HepG2 (cell line): ENCODE measurements at regions not wholly inside any gene's neighbourhood (a gene's known extent, or its start where the extent isn't known, plus 50 kb on each side); places are given as distances from the start of the nearest gene placed in this dataset.
"Not testable (repeated sequence)": the region's sequence is repeated elsewhere in the genome, so short reads cannot be mapped to it uniquely, and the experiment has no call there.

Source experiments
- ATAC-seq: fragments of 200-7000 bp; cut with Tn5 transposase; 3 replicates; pipeline ENCODE4 v1.9.1; 2020; ENCODE audit warnings: mild to moderate bottlenecking, moderate library complexity
- BruUV-seq: library from RNA; stranded (reverse); fragments of 400-500 nt; replicated peaks from 2 replicates; lab custom pipeline; 2021; lab: Mats Ljungman, UMichigan
- CTCF ChIA-PET: fragments of 300-600 bp; formaldehyde crosslinking; extraction: SDS; loops from one replicate; lab custom pipeline; 2021; ENCODE audit warnings: low total read pairs, inconsistent platforms, low intra/inter-chr PET ratio; lab: Yijun Ruan, JAX
- POLR2A ChIA-PET: fragments of 350-600 bp; sonication (Branson Sonifier 250); formaldehyde crosslinking; loops from one replicate; lab custom pipeline; 2020; ENCODE audit warnings: antibody characterized with exemption, inconsistent platforms; lab: Yijun Ruan, JAX
- DNase-seq: peaks from one replicate; pipeline ENCODE4 v3.0.0-alpha.2; 2015; ENCODE audit warnings: low spot score
- FAIRE-seq: peaks from 3 replicates; lab custom pipeline; 2011; peaks lifted over from hg19 to GRCh38; lab: Jason Lieb, UNC
- H2AFZ ChIP-seq: one replicate; pipeline ENCODE4 v1.6.1; 2011; ENCODE audit warnings: low read length, inconsistent platforms
- H3K27ac ChIP-seq: fragments of 300-600 bp; 3 replicates; pipeline ENCODE4 v1.8.0; 2011; ENCODE audit warnings: mixed run types, mild to moderate bottlenecking, mixed read lengths, low read length, inconsistent platforms; ENCODE audit not compliant: insufficient read depth; ENCODE audit errors: extremely low read length
- H3K27me3 ChIP-seq, 2 experiments: fragments of 200-600 bp in 1 of 2; 2 replicates in 1 of 2; 3 replicates in 1 of 2; pipeline versions ENCODE4 v1.6.0 to v1.8.0; 2011; ENCODE audit warnings: low read length in 2 of 2, mild to moderate bottlenecking in 2 of 2, moderate library complexity in 2 of 2, inconsistent platforms in 1 of 2; ENCODE audit not compliant: insufficient read depth in 2 of 2, control insufficient read depth in 1 of 2
- H3K36me3 ChIP-seq, 2 experiments: fragments of 200-600 bp in 1 of 2; replicated peaks in 1 of 2; 2 replicates in 1 of 2; 3 replicates in 1 of 2; pipeline versions ENCODE4 v1.5.1 to v1.8.0; 2011; ENCODE audit warnings: low read length in 2 of 2, inconsistent platforms in 1 of 2; ENCODE audit not compliant: insufficient read depth in 2 of 2, control insufficient read depth in 1 of 2
- H3K4me1 ChIP-seq: 2 replicates; pipeline ENCODE4 v1.5.1; 2012; ENCODE audit warnings: low read length, inconsistent platforms; ENCODE audit not compliant: insufficient read depth
- H3K4me2 ChIP-seq: 2 replicates; pipeline ENCODE4 v1.6.0; 2011; ENCODE audit warnings: low read depth, low read length, inconsistent platforms
- H3K4me3 ChIP-seq, 3 experiments: fragments of 200-600 bp in 1 of 3; sonication (generic), shearing (Covaris generic) in 1 of 3; replicated peaks in 1 of 3; 2 replicates each; pipeline ENCODE4 v1.5.1; 2011 to 2016; ENCODE audit warnings: low read length in 3 of 3, inconsistent platforms in 2 of 3, low read depth in 2 of 3, mild to moderate bottlenecking in 2 of 3, control low read depth in 1 of 3, mixed read lengths in 1 of 3; ENCODE audit not compliant: insufficient read depth in 1 of 3
- H3K79me2 ChIP-seq: one replicate; pipeline ENCODE4 v1.6.1; 2011; ENCODE audit warnings: low read length, inconsistent platforms; ENCODE audit not compliant: insufficient read depth
- H3K9ac ChIP-seq: 2 replicates; pipeline ENCODE4 v1.6.0; 2011; ENCODE audit warnings: mild to moderate bottlenecking, low read depth, low read length, inconsistent platforms; ENCODE audit not compliant: insufficient read depth
- H3K9me3 ChIP-seq: 2 replicates; pipeline ENCODE4 v1.5.1; 2012; ENCODE audit warnings: mild to moderate bottlenecking, low read length
- H4K20me1 ChIP-seq: 2 replicates; pipeline ENCODE4 v1.6.0; 2011; ENCODE audit warnings: inconsistent platforms, mild to moderate bottlenecking, low read length, moderate library complexity; ENCODE audit not compliant: insufficient read depth
- CREB1 ChIP-seq, 2 experiments: fragments of 450-650 bp in 1 of 2; IDR thresholded peaks; 2 replicates each; pipeline ENCODE4 v1.6.1; 2016 to 2017; ENCODE audit warnings: control low read depth in 1 of 2, mild to moderate bottlenecking in 1 of 2, missing compliant biosample characterization in 1 of 2, missing genetic modification characterization in 1 of 2
- EED ChIP-seq: sonication (generic); formaldehyde crosslinking; IDR thresholded peaks from 2 replicates; pipeline ENCODE4 v1.5.0; 2020; ENCODE audit warnings: mild to moderate bottlenecking, missing genetic modification reagents
- ZNF260 ChIP-seq: sonication (generic); formaldehyde crosslinking; IDR thresholded peaks from 2 replicates; pipeline ENCODE4 v1.4.0; 2020; ENCODE audit warnings: missing genetic modification reagents, low read depth, mild to moderate bottlenecking, borderline replicate concordance
- WGBS: methylation state at CpG from one replicate; pipeline ENCODE4 v1.1.6; 2017; ENCODE audit warnings: low lambda C conversion rate; 5-methylcytosine and 5-hydroxymethylcytosine counted together
- in situ Hi-C: cut with HindIII; loops from 2 replicates; pipeline ENCODE4 v1.10.0; 2017; ENCODE audit warnings: low pct_unique_long_range_greater_than_20kb; ENCODE audit not compliant: extremely low pct_ligation_motif_present
- intact Hi-C: fragments of 100-400 bp; cut with micrococcal nuclease; formaldehyde crosslinking; loops from one replicate; pipeline ENCODE4 v1.10.0; 2022; ENCODE audit not compliant: unreplicated experiment

DNA sequence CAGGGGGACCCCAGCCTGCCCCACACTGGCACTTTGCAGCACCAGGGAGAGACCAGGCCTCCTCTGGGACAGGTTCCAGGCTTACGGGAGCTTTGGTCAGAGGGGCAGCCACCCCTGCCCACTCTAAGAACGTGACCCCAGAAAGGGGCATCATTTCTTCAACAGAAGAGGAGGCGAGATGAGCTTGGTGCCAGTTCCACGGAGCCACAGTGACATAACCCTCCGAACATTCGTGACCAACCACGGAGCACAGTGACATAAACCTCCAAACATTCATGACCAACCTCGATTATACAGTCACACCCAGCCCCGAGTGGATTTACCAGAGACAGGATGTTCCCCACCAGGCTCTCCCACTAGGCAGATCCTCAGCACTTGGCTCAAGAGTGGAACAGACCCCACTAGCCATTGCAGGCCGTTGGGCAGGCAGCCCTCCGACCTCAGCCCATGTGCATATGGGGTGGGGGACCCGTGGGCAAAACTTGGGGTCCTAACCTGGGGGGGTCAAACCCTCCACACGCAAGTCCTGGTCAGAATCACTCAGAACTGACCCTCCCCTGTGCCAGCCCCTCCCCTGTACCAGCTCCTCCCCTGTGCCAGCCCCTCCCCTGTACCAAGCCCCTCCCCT, 112.9 kb downstream of the METRNL start:
- no peak for ATAC-seq

DNA sequence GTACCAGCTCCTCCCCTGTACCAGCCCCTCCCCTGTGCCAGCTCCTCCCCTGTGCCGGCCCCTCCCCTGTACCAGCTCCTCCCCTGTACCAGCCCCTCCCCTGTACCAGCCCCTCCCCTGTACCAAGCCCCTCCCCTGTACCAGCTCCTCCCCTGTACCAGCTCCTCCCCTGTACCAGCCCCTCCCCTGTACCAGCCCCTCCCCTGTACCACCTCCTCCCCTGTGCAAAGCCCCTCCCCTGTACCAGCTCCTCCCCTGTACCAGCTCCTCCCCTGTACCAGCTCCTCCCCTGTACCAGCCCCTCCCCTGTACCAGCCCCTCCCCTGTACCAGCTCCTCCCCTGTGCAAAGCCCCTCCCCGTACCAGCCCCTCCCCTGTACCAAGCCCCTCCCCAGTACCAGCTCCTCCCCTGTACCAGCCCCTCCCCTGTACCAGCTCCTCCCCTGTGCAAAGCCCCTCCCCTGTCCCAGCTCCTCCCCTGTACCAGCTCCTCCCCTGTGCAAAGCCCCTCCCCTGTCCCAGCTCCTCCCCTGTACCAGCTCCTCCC, 113.5 kb downstream of the METRNL start:
- Histone ChIP-seq H3K27me3 (peaks cover 6 to 64% of the 10 kb centered on the region in 2 experiments; a peak in 4 of 5 replicates), H3K4me1 (peaks cover 17% of the 10 kb centered on the region)
- ATAC-seq, CTCF ChIA-PET, POLR2A ChIA-PET, H3K4me3 ChIP-seq, H3K27ac ChIP-seq, H4K20me1 ChIP-seq, intact Hi-C loops, in situ Hi-C loops, H3K36me3 ChIP-seq, H3K4me2 ChIP-seq, DNase-seq, H3K79me2 ChIP-seq, H3K9ac ChIP-seq, FAIRE-seq, H3K9me3 ChIP-seq, H2AFZ ChIP-seq, BruUV-seq: not testable (repeated sequence)
- 12% methylated on average over 2 of the region's 2 CpGs for WGBS

More for the DNA sequence above, 112.9 kb downstream of the METRNL start:
- DNase-seq (no peak), FAIRE-seq (no peak)
- Histone ChIP-seq H3K36me3 (no peaks in the 10 kb centered on the region), H3K27me3 (peaks cover 6 to 60% of the 10 kb centered on the region in 2 experiments; a peak in 4 of 5 replicates), H3K9ac (no peak overlapping the region), H4K20me1 (peaks cover 6% of the 10 kb centered on the region; the same call in 1 of the 2 replicates), H3K79me2 (no peaks in the 10 kb centered on the region), H3K4me1 (peaks cover 17% of the 10 kb centered on the region), H3K27ac (no peak overlapping the region), H2AFZ (no peak overlapping the region), H3K4me3 (no peak overlapping the region), H3K9me3 (peaks cover 6% of the 10 kb centered on the region; the same call in 1 of the 2 replicates), H3K4me2 (no peak overlapping the region)
- ChIA-PET CTCF (no interaction called here), POLR2A (no interaction called here)
- intact Hi-C loops (no loop called here), in situ Hi-C loops (no loop called here)
- TF ChIP-seq ZNF260 (CRISPR knock-in tag), result no peak
- TF ChIP-seq EED, result 0 out of 2 replicates have a peak, but pooled peaks have one; percentile 38
- TF ChIP-seq CREB1 (IDR thresholded peaks at IDR 0.05), result peak; percentile 19; the same call in 1 of the 2 replicates
- no peak for TF ChIP-seq CREB1 (CRISPR knock-in tag; IDR thresholded peaks at IDR 0.05)
- no TSS peak for BruUV-seq
- 67% methylated on average over 9 of the region's 13 CpGs for WGBS
